ENCODE measurements at regions not wholly inside any gene's neighbourhood (a gene's known extent, or its start where the extent isn't known, plus 50 kb on each side); places are given as distances from the start of the nearest gene placed in this dataset.

- H3K4me3 ChIP-seq (ENCODE audit: low read depth, poor library complexity, severe bottlenecking) = no peak overlapping the region
- WGBS, 2 donors = 87 to 92% methylated on average over 1 of the region's 1 CpG
- no peak for DNase-seq (ENCODE audit: low spot score in 2 of 2)
- intact Hi-C loops (cut with DNase I; ENCODE audit: low total_unique reads) = no loop called here
- no peak for TF ChIP-seq CTCF (IDR thresholded peaks at IDR 0.05)
Measured at GRCh38 chr6:119858901-119859300, 509.3 kb upstream of the MAN1A1 start.

- intact Hi-C loops (cut with DNase I; ENCODE audit: low total_unique reads) = no loop called here
- no peak for DNase-seq (ENCODE audit: low spot score in 2 of 2)
- TF ChIP-seq POLR2A (IDR thresholded peaks at IDR 0.05) (no peak), CTCF (IDR thresholded peaks at IDR 0.05) (no peak)
- 65 to 70% methylated on average over 3 of the region's 3 CpGs for WGBS, 2 donors
- no peak overlapping the region for H3K4me3 ChIP-seq (ENCODE audit: low read depth, poor library complexity, severe bottlenecking)
Measured at GRCh38 chr6:119856136-119856535, 506.6 kb upstream of the MAN1A1 start.

- no peak for DNase-seq (ENCODE audit: low spot score in 2 of 2)
- intact Hi-C loops (cut with DNase I; ENCODE audit: low total_unique reads) = no loop called here
- TF ChIP-seq POLR2A (IDR thresholded peaks at IDR 0.05) = no peak
- no peak for TF ChIP-seq CTCF (IDR thresholded peaks at IDR 0.05)
- no peak overlapping the region for H3K4me3 ChIP-seq (ENCODE audit: low read depth, poor library complexity, severe bottlenecking)
- 72 to 76% methylated on average over 2 of the region's 2 CpGs for WGBS, 2 donors
Measured at GRCh38 chr6:119848696-119849095, 499.1 kb upstream of the MAN1A1 start.

- DNase-seq (ENCODE audit: low spot score in 2 of 2) = no peak
- TF ChIP-seq CTCF (IDR thresholded peaks at IDR 0.05) (no peak), POLR2A (IDR thresholded peaks at IDR 0.05) (no peak)
- 51% methylated on average over 1 of the region's 1 CpG for whole genome bisulfite sequencing, 2 donors
- H3K4me3 ChIP-seq (ENCODE audit: low read depth, poor library complexity, severe bottlenecking) = no peak overlapping the region
- intact Hi-C loops (cut with DNase I; ENCODE audit: low total_unique reads) = no loop called here
Measured at GRCh38 chr6:119845161-119845560, 495.6 kb upstream of the MAN1A1 start.

GRCh38 chr6:119844387-119844786 lies 494.8 kb upstream of the MAN1A1 start:
- 13 to 36% methylated on average over 2 of the region's 2 CpGs for WGBS, 2 donors
- intact Hi-C loops (cut with DNase I; ENCODE audit: low total_unique reads) = no loop called here
- H3K4me3 ChIP-seq (ENCODE audit: low read depth, poor library complexity, severe bottlenecking) = no peak overlapping the region
- DNase-seq (ENCODE audit: low spot score in 2 of 2) = no peak
- TF ChIP-seq POLR2A (IDR thresholded peaks at IDR 0.05) (no peak), CTCF (IDR thresholded peaks at IDR 0.05) (no peak)

GRCh38 chr6:119842191-119842590 lies 492.6 kb upstream of the MAN1A1 start:
- no peak for DNase-seq (ENCODE audit: low spot score in 2 of 2)
- intact Hi-C loops (cut with DNase I; ENCODE audit: low total_unique reads) = no loop called here
- H3K4me3 ChIP-seq (ENCODE audit: low read depth, poor library complexity, severe bottlenecking) = no peak overlapping the region
- 80 to 88% methylated on average over 2 of the region's 3 CpGs for WGBS, 2 donors
- TF ChIP-seq CTCF (IDR thresholded peaks at IDR 0.05) (no peak), POLR2A (IDR thresholded peaks at IDR 0.05) (no peak)

All from lower leg skin (tissue), 4 donors.